CD14-positive monocyte (primary cell): ENCODE measurements at regions not wholly inside any gene's neighbourhood (a gene's known extent, or its start where the extent isn't known, plus 50 kb on each side); places are given as distances from the start of the nearest gene placed in this dataset.

Experiments
- DNase-seq, 3 donors: peaks; one replicate each; pipeline ENCODE4 v3.0.0-alpha.2; 2011 to 2022
- H2AFZ ChIP-seq: 2 replicates; pipeline ENCODE4 v1.6.0; 2012; ENCODE audit warnings: mild to moderate bottlenecking, low read depth, low read length, inconsistent platforms; ENCODE audit not compliant: insufficient read depth, poor library complexity, severe bottlenecking
- H3K27ac ChIP-seq, 2 donors: 1 replicate in 1 of 2; 2 replicates in 1 of 2; pipeline ENCODE4 v1.5.1; 2012 to 2013; ENCODE audit warnings: low read length in 2 of 2, control low read depth in 1 of 2, inconsistent platforms in 1 of 2, low read depth in 1 of 2, mild to moderate bottlenecking in 1 of 2
- H3K27me3 ChIP-seq, 2 donors: one replicate each; pipeline versions ENCODE4 v1.6.0 to v1.6.1; 2011 to 2013; ENCODE audit warnings: low read length in 2 of 2; ENCODE audit not compliant: control insufficient read depth in 2 of 2, insufficient read depth in 2 of 2
- H3K36me3 ChIP-seq, 2 donors: replicated peaks in 1 of 2; 1 replicate in 1 of 2; 2 replicates in 1 of 2; pipeline versions ENCODE4 v1.5.1 to v1.6.1; 2012 to 2013; ENCODE audit warnings: low read length in 2 of 2, control low read depth in 1 of 2, inconsistent platforms in 1 of 2, mild to moderate bottlenecking in 1 of 2; ENCODE audit not compliant: insufficient read depth in 2 of 2, control insufficient read depth in 1 of 2
- H3K4me1 ChIP-seq, 2 donors: 1 replicate in 1 of 2; 2 replicates in 1 of 2; pipeline versions ENCODE4 v1.5.1 to v1.6.1; 2012 to 2013; ENCODE audit warnings: low read length in 2 of 2, control low read depth in 1 of 2, inconsistent platforms in 1 of 2, mild to moderate bottlenecking in 1 of 2, moderate library complexity in 1 of 2; ENCODE audit not compliant: insufficient read depth in 2 of 2, control insufficient read depth in 1 of 2
- H3K4me2 ChIP-seq: replicated peaks from 2 replicates; pipeline ENCODE3; 2012; ENCODE audit warnings: low read length, moderate library complexity, mild to moderate bottlenecking; ENCODE audit not compliant: poor library complexity, severe bottlenecking; ENCODE audit errors: extremely low read depth
- H3K4me3 ChIP-seq, 3 experiments: fragments of 200-600 bp in 1 of 3; sonication (generic) in 1 of 3; replicated peaks in 1 of 3; 1 replicate in 2 of 3; 2 replicates in 1 of 3; pipeline ENCODE4 v1.5.1; 2011 to 2013; ENCODE audit warnings: low read length in 3 of 3, mild to moderate bottlenecking in 3 of 3, control low read depth in 2 of 3, low read depth in 2 of 3, inconsistent platforms in 1 of 3, moderate library complexity in 1 of 3
- H3K79me2 ChIP-seq: 2 replicates; pipeline ENCODE4 v1.6.0; 2012; ENCODE audit warnings: mild to moderate bottlenecking, control low read depth, inconsistent platforms, low read length, moderate library complexity; ENCODE audit not compliant: insufficient read depth
- H3K9ac ChIP-seq: 2 replicates; pipeline ENCODE4 v1.6.0; 2017; ENCODE audit warnings: low read length, mild to moderate bottlenecking; ENCODE audit not compliant: insufficient read depth, poor library complexity, severe bottlenecking
- H3K9me3 ChIP-seq, 2 donors: replicated peaks in 1 of 2; 1 replicate in 1 of 2; 2 replicates in 1 of 2; pipeline versions ENCODE4 v1.5.1 to v1.6.1; 2012 to 2013; ENCODE audit warnings: low read length in 2 of 2, control low read depth in 1 of 2; ENCODE audit not compliant: control insufficient read depth in 1 of 2, insufficient read depth in 1 of 2
- H4K20me1 ChIP-seq: 2 replicates; pipeline ENCODE4 v1.6.0; 2012; ENCODE audit warnings: mild to moderate bottlenecking, low read length, control low read depth, moderate library complexity; ENCODE audit not compliant: insufficient read depth
- H3K27ac Mint-ChIP-seq, 7 donors: one replicate each; pipeline ENCODE4 v1.8.0; 2020; ENCODE audit warnings: mild to moderate bottlenecking in 7 of 7, mixed read lengths in 7 of 7, moderate library complexity in 6 of 7, inconsistent platforms in 2 of 7
- H3K27me3 Mint-ChIP-seq, 3 donors: one replicate each; pipeline ENCODE4 v1.8.0; 2021 to 2022; ENCODE audit warnings: low read depth in 3 of 3, mild to moderate bottlenecking in 3 of 3, mixed read lengths in 3 of 3, moderate library complexity in 3 of 3, inconsistent platforms in 1 of 3
- H3K36me3 Mint-ChIP-seq, 2 donors: one replicate each; pipeline ENCODE4 v1.8.0; 2020; ENCODE audit warnings: mixed read lengths in 2 of 2, inconsistent platforms in 1 of 2, mild to moderate bottlenecking in 1 of 2
- H3K4me1 Mint-ChIP-seq: one replicate; pipeline ENCODE4 v1.8.0; 2020; ENCODE audit warnings: mild to moderate bottlenecking, mixed read lengths
- H3K4me3 Mint-ChIP-seq, 2 donors: one replicate each; pipeline ENCODE4 v1.8.0; 2020; ENCODE audit warnings: mild to moderate bottlenecking in 2 of 2, mixed read lengths in 2 of 2, moderate library complexity in 1 of 2
- H3K9me3 Mint-ChIP-seq, 7 donors: one replicate each; pipeline ENCODE4 v1.8.0; 2020 to 2022; ENCODE audit warnings: mixed read lengths in 7 of 7, mild to moderate bottlenecking in 6 of 7, moderate library complexity in 6 of 7, inconsistent platforms in 2 of 7
- WGBS: methylation state at CpG from one replicate; pipeline ENCODE4 v1.1.5; 2013; ENCODE audit warnings: missing lambda C conversion rate; ENCODE audit not compliant: insufficient coverage; 5-methylcytosine and 5-hydroxymethylcytosine counted together
- intact Hi-C, 2 donors: fragments of 100-400 bp; cut with micrococcal nuclease; formaldehyde crosslinking; loops; one replicate each; pipeline versions ENCODE4 v1.15.0 to v1.15.1; 2023
- TF ChIP-seq, protein P1 (sequence below): fragments of 200-600 bp; IDR thresholded peaks from one replicate; pipeline ENCODE4 v1.8.0; 2022; ENCODE audit warnings: antibody characterized with exemption, mild to moderate bottlenecking

DNA sequence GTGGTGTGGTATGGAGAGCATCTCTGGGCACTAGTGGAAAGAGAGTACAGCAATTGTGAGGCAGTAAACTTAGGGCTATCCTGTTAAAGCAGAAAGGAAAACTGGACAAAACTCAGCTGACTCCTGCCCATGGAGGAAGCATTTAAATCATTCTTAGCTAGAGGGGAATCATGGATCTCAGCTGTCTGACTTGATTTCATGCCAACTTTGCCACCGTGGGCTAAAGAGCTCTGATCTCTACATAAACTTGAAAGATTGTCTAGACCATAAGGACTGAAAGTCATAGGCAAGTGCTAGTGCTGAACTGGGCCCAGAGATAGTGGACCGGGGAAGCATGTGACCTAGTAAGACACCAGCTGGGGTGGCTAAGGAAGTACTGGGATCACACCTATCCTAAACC lies 651.8 kb downstream of the COL12A1 start:
- Histone ChIP-seq H3K79me2 (no peaks in the 10 kb centered on the region), H2AFZ (no peak overlapping the region), H4K20me1 (no peaks in the 10 kb centered on the region), H3K27ac (no peak overlapping the region), H3K4me3 (no peak overlapping the region), H3K36me3 (no peaks in the 10 kb centered on the region), H3K4me1 (no peaks in the 10 kb centered on the region), H3K9ac (no peak overlapping the region), H3K9me3 (peaks cover 0 to 20% of the 10 kb centered on the region in 2 donors), H3K27me3 (no peaks in the 10 kb centered on the region), H3K4me2 (no peak overlapping the region)
- peaks cover 0 to 17% (median 7%) of the 10 kb centered on the region in 7 donors for H3K9me3 Mint-ChIP-seq
- TF ChIP-seq, protein P1, sequence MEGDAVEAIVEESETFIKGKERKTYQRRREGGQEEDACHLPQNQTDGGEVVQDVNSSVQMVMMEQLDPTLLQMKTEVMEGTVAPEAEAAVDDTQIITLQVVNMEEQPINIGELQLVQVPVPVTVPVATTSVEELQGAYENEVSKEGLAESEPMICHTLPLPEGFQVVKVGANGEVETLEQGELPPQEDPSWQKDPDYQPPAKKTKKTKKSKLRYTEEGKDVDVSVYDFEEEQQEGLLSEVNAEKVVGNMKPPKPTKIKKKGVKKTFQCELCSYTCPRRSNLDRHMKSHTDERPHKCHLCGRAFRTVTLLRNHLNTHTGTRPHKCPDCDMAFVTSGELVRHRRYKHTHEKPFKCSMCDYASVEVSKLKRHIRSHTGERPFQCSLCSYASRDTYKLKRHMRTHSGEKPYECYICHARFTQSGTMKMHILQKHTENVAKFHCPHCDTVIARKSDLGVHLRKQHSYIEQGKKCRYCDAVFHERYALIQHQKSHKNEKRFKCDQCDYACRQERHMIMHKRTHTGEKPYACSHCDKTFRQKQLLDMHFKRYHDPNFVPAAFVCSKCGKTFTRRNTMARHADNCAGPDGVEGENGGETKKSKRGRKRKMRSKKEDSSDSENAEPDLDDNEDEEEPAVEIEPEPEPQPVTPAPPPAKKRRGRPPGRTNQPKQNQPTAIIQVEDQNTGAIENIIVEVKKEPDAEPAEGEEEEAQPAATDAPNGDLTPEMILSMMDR: no peak
- H3K36me3 Mint-ChIP-seq: no peaks in the 10 kb centered on the region
- 80% methylated on average over 1 of the region's 2 CpGs for WGBS
- no peak overlapping the region for H3K4me3 Mint-ChIP-seq
- no peak overlapping the region for H3K27ac Mint-ChIP-seq
- no peaks in the 10 kb centered on the region for H3K27me3 Mint-ChIP-seq
- intact Hi-C loops: no loop called here
- no peak for DNase-seq
- H3K4me1 Mint-ChIP-seq: no peaks in the 10 kb centered on the region

DNA sequence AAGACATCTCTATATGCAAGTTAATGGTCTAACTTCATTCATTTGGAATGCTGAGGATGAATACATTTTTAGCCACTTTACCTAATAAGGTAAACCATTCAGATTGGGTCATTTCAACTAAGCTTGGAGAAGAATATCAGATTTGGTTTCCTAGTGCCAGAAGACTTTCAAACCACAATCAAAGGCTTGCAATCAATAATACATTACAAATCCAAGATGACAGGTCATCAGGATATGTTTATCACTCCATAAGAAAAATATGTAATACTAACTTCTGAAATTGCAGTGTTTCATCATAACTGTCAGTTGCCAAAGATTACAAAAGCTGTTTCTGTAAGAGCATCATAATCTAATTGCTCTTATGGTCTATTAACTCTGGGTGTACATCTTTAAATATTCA lies 654.0 kb downstream of the COL12A1 start:
- Histone ChIP-seq H3K27me3 (no peaks in the 10 kb centered on the region), H3K9ac (no peak overlapping the region), H3K4me3 (no peak overlapping the region), H3K4me1 (no peaks in the 10 kb centered on the region), H3K79me2 (no peaks in the 10 kb centered on the region), H4K20me1 (no peaks in the 10 kb centered on the region), H3K27ac (no peak overlapping the region), H3K4me2 (no peak overlapping the region), H3K9me3 (peaks cover 0 to 20% of the 10 kb centered on the region in 2 donors), H3K36me3 (no peaks in the 10 kb centered on the region), H2AFZ (no peak overlapping the region)
- Mint-ChIP-seq H3K4me3 (no peak overlapping the region), H3K9me3 (peaks cover 0 to 15% (median 7%) of the 10 kb centered on the region in 7 donors), H3K4me1 (no peaks in the 10 kb centered on the region), H3K36me3 (no peaks in the 10 kb centered on the region), H3K27ac (no peak overlapping the region), H3K27me3 (no peaks in the 10 kb centered on the region)
- intact Hi-C loops: no loop called here
- TF ChIP-seq, protein P1: no peak
- no peak for DNase-seq
